ENCODE measurements at regions not wholly inside any gene's neighbourhood (a gene's known extent, or its start where the extent isn't known, plus 50 kb on each side); places are given as distances from the start of the nearest gene placed in this dataset.

GRCh38 chr14:32006263-32007110 lies 70.6 kb upstream of the ARHGAP5 start:
- DNase-seq = no peak

DNA sequence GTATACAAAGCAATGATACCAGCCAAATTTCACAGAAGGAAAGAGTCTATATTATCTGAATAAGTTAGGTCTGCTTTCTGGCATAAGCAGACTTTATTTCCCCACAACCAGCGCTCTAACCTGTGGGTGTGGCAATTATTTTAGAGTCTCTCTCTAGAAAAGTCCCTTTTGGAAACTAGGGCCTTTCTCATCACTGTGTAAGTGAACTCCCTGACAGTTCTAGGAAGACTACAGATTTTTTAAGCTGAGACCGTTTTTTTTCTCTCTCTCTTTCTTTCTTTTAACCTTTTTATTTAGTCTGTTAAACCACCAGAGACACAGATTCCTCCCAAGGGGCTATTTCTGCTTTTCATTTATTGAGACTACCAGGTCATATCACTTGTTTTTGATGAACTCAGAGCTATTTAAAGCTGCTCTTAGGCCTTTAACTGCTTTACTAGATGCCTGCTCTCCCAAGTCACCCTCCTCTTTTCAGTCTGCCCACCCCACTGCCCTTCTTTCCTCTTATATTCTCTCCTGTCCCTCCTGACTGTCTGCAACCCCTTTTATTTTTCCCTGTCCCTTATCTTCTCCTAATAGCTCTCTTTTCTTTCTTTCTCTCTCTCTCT lies 69.2 kb upstream of the ARHGAP5 start:
- no peak for DNase-seq

GRCh38 chr14:32008602-32009193 lies 68.4 kb upstream of the ARHGAP5 start:
- no peak for DNase-seq

DNA sequence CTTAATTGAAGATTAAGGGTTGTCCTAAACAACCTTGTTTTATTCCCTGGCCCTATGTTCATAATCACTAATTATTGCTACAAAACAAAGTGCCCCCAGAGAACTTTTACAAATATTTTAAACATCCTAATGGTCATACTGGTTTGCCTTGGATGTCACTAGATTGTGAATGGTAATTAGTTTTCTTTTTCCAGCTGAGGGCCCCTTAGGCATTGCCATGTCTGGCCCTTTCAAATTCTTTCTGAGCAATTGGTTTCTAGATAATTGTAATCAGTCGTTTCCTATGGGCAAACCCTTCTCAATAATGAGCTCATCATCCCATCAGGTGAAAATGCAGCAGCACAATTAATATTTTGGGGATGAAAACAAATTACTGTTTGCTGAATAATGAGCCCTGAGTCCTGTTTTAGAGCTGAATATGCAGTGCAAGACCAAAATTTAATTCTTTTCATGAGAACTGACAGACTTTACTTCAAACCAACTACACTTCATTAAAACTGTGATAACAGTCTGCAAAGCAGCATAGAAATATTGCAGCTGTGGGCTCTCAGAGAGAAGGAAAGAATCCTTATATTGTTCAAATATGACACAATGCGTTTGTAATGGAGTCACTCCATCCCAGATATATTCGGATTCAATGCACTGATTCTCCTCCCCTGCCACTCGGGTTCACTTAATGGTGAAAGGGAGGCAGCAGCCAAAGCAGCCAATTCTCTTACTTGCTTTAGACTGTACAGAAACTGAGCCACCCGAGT lies 67.7 kb upstream of the ARHGAP5 start:
- DNase-seq = no peak

GRCh38 chr14:32009976-32010581 lies 67.0 kb upstream of the ARHGAP5 start:
- no peak for DNase-seq

GRCh38 chr14:32010604-32011125 lies 66.4 kb upstream of the ARHGAP5 start:
- no peak for DNase-seq

- DNase-seq = no peak
Observed at GRCh38 chr14:32011225-32011624, 65.9 kb upstream of the ARHGAP5 start.

- DNase-seq = no peak
Observed at GRCh38 chr14:32012062-32012461, 65.0 kb upstream of the ARHGAP5 start.

DNA sequence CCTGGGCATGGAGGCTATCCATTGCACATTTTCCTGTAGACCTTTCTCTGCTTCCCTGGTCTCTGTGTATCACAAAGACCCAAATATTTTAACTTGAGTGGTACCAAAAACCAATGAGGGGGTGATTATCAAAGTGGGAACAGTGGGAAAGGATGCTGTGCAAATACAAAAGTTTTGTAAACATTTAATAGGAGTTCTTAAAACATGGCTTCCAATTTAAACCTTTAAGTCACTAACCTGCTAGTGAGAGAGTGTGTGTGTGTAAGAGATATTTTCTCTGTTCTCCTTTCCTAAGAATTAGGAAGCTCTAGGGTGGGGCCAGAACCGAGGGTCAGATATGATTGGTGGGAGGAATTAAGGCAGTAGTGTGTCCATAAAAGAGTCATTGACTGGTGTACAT lies 64.5 kb upstream of the ARHGAP5 start:
- no peak for DNase-seq

DNA sequence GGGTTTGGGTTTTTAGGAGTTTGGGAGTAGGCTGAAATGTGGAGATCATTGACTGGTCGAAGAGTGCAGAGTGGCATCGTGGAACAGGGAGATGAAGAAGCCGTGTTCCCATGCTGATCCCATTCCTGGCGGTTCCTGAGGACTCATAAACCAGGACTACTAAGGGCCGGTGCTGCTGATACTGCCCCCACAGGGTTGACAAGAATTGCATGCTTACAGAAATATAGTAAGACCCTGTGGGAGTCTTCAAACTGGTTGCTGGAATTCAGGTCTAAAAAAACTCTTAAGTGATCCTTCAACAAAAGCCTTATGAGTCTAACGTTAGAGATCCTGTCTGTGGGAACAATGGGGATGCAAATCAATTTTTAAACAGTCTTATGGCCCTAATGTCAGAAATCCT lies 64.0 kb upstream of the ARHGAP5 start:
- DNase-seq = no peak

DNA sequence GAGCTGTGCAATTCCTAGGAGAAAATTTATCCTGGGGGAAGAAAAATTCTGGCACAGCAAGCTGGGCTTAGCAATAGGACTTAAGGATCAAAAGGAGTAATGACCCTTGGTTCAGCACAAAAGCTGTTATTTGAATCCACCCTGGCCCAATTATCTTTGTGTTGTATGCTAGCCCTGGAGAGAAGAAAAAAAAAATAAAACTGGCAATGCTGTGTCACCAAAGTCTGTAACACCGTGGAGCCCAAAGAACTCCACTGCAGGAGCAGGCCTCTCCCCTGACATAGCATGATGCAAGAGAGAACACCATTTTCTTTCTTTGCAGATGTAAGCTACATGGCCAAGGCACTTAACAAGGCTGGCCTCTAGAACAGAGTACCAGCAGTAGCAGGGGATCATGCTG lies 63.0 kb upstream of the ARHGAP5 start:
- no peak for DNase-seq

DNA sequence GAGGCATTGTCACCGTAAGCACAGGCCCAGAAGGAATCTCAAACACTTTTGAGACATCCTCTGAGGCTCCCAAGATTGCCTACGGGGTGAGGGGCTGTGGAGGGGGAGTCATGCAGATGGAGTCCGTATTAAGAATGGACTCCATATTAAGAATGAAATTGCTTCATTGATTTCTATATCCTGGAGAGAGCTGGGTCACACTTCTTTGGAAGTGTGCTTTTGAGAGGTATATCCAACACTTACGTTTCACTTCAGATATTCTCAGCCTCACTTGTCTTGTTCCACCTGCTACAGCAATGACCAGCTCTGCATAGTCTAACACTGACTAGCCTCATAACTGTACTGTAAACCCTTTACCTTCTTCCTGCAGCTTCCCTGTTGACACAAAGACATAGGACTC lies 62.6 kb upstream of the ARHGAP5 start:
- DNase-seq = no peak

DNA sequence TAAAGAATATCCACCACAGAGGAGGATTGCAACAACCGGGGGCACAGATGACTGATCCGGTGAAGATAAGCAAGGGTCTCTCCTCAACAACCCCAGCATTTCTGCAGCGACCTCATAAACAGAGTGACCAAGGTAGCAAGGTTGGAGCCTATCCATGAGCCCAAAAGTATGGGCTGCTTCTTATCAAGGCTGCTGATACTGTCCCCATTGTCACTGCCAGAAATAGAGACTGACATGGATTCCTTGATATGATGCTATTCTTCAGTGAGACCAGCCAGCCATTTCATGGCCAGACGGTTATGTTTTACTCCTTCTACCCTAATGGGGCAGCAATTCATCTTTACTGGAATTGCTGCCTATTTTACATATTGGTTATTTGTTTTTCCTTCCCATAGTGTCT lies 61.9 kb upstream of the ARHGAP5 start:
- no peak for DNase-seq

- no peak for DNase-seq
Observed at GRCh38 chr14:32017587-32017986, 59.5 kb upstream of the ARHGAP5 start.

DNA sequence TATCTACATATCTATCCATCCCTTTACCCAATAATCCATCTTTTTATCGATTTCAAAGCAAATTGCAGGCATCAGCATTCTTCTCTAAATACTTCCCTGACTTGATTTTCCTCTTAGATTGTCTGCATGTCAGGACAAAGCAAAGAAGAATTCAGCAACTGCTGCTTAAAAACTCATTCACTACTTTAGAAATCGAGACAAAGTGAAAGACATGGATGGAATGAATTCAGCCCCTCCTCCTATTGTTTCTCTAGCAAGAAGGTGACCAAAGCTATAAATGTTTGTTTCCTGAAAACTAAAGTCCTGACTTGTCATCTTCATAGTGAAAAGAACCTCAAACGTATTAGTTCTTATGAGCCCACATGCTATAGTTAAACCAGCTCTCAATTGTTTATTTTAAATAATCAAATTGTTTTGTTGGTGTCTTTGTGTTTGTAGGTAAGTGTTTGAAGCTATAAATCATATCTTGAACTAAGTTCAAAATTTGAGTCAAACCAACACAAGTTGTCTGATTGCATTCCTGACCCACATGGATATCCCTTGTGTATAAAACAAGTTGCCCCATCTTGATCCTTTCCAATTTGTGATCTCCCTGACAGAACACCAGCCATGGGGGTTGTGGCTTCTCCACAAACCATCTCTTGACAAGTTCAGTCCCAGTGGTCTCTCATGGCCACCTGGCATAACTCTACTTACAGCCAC lies 58.6 kb upstream of the ARHGAP5 start:
- DNase-seq = no peak

DNA sequence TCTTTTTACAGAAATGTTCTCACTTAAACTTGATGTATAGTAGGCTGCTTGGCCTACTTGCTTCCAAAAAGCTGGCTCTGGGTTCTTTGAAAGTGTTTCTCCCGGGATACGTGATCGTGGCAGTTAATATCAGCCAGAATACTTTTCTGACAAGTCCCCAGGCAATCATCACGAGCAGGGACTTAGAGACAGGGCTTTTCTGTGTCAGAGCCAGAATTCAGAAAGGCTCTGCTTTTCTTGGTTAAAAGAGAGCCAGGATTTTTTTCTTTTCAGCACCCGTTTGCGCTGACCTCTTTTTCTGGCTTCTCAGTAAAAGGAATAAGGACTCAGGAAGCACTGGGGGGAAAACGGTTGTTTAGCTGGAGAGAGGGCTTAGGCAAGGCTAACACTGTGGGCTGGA lies 57.8 kb upstream of the ARHGAP5 start:
- DNase-seq = no peak

- no peak for DNase-seq
Observed at GRCh38 chr14:32020882-32021281, 56.2 kb upstream of the ARHGAP5 start.

DNA sequence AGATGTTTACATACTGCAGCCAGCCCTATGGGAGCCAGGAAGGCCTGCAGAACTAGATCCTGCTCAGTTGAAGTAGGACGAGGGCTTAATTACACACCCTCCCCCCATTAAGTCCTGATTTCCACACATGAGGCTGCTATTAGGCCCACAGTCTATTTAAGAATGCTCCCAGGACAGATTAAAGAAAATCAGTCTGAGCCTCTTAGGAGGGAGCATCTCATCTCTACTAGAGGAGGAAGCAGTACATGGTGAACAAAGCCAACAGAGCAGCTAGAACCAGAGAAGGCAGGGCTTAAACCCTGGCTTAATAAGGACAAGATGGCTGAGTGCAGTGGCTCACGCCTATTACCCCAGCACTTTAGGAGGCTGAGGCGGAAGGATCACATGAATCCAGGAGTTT lies 55.8 kb upstream of the ARHGAP5 start:
- no peak for DNase-seq

GRCh38 chr14:32022525-32022924 lies 54.6 kb upstream of the ARHGAP5 start:
- DNase-seq = no peak

GRCh38 chr14:32022938-32023466 lies 54.1 kb upstream of the ARHGAP5 start:
- DNase-seq = no peak

DNA sequence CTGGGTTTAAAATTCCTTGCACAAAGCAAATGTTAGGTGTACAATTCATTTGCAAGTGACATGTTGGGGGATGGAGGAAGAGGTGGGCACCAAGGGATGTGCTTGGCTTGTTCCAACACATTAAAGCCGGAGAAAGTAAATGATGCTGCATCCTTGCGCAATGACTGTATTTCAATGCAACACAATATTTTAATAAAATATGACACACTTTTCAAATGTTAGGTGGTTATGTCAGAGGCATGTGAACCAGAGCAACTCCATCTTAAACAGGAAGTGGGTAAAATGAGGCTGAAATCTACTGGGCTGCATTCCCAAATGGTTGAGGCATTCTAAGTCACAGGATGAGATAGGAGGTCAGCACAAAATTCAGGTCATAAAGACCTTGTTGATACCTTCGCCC lies 53.6 kb upstream of the ARHGAP5 start:
- DNase-seq = no peak
